HG02973 (cell line): ENCODE measurements at regions not wholly inside any gene's neighbourhood (a gene's known extent, or its start where the extent isn't known, plus 50 kb on each side); places are given as distances from the start of the nearest gene placed in this dataset.

ENCODE experiments used
- ATAC-seq: cut with Tn5 transposase; IDR thresholded peaks from one replicate; pipeline ENCODE4 v1.9.1; 2021; ENCODE audit warnings: moderate library complexity; ENCODE audit not compliant: unreplicated experiment

DNA sequence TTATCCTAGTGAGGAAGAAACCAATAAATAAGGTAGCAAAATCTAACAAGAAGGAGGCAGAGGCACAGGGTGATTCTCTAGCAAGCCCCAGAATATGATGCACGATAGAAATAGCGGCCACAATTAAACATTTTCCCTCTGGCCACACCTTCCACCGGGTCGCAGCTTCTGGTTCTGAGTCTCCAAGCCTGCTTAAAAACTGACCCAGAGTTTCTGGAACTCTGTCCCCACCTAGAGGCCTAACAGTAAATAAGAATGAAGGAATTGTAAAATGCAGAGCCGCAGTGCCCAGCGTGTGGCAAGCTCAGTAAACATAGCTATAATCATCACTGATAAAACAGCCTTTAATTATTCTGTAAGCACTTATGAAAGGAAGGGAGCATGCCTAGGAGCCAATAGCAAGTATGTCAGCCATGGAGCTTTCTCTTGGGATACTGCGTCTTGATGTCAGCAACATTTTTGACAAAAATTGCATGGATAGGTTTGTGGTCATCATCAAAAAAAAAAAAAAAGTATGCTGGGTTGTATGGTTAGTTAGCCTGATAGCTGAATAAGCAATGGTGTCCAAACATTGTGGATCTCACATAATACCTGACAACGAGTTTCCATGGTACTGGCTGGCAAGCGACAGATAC is 465.5 kb downstream of the DNAH5 start:
- no peak for ATAC-seq

DNA sequence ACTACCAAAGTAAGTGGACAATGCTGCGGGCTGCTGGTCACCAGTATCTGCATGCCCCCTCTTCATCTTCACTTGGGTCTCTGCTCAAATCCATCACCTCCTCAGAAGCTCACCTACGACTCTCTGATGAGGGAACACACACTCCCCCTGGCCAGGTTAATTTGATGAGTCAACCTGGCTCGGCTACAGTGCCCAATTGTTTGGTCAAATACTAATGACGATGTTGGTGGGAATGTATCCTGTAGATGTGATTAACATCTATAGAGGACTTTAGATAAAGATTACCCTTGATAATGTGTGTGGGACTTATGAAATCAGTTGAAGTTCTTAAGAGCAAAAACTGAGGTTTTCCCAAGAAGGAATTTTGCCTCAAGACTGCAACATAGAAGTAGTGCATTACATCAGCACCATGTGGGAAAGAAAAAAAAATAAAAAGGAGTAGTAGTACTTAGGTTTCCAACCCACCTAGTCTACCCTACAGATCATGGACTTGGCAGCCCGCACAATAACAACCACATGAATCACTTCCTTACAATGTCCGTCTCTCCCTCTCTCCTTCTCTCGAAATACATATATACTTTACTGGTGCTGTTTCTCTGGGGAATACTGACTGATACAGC is 467.3 kb downstream of the DNAH5 start:
- no peak for ATAC-seq

DNA sequence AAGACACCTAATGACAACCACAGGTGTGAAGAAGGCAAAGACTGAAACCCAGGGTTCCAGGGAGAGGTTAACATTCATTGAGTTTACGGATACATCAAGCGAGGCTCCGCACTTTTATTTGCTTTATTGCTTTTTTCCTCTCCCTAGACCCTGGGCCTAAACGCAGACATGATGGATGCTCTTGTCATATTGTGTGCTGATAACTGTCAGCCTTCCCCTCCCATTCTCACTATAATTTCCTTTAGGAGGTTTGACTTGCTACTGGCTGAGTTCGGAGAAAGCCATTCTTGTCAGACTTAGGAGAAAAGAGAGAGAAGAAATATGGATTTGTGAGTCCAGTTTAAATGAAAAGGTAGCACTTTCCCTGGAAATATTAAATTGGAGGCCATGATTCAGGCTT is 471.6 kb downstream of the DNAH5 start:
- ATAC-seq, result no peak

DNA sequence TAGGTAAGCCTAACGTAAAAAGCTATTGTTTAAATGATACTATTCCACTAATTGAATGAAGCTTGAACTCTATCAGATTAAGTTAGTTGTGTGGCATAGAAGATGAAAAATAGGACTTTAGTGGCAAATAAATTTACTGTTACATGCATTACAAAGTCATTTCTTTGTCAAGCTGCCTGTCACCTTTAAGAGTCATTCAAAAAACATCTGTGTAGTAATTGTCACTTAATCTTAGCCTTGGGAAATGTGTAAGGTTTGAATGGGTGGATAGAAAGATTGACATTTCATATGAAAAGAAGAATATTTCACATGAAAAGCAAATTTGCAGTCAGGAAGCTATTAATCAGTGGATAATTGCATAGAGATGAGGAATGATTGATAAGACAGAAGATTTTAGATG is 473.5 kb downstream of the DNAH5 start:
- ATAC-seq, result no peak

DNA sequence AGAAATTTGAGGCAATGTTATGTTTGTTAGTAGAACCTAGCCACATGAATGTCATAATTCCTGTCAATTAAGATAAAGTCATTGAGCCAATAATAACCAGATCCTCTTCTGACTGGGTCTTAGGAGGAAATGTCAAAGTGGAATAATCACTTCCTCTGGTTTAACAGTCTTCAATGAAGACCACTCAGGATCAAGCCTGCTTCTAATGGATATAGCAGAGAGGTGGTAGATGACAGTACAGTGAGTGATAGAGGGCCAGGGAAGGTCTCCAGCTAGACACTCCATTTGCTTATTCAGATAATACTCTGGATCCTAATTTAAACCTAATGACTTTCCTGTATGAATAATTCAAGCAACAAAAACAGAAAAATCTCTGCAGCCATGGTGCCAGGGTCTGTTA is 474.2 kb downstream of the DNAH5 start:
- no peak for ATAC-seq

DNA sequence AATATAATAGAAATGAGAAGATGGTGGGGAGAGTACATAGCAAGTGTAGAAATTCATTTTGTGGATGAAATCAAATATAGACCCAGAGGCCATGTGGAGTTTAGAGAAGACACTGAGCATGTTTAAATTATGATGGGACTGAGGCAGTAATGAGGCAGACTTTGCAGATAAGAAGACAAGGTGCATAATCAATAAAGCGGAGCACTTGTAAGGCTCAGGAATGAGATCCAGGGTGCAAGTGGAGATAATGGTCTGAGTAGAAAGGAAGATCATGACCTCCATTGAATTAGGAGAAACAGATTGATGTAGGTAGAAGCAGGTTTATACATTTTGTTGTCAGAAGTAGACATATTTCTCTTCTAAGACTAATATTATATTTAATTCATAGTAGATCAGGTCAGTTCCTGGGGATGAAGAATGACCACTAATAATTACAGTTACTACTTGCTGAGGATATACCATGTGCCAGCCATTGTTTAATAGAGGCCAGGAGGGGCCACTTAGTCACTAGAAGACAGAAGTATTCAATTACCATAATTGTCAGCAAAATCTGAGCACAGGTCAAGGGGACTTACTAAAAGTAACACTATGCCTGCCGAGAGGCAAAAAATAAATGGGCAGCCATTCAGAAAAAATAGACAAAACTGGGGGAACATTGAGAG is 479.8 kb downstream of the DNAH5 start:
- ATAC-seq, result no peak

DNA sequence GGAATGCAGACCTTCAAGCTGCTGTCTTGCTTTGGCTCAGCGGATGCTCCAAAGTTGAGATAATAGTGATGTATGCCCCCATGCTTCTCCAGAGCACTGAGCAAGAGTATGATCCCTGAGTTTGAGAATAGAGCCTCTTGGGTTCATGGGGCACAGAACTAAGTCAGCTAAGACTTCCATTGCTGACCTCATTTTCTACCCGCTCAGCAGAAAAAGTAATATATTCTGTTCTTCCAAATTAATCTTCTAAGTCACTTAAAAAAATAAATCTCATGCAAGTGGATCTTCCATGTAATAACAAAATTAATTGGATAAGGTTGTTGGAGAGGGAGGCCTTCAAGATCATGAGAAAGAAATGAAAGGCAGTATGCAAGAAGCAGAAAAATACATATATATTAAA is 483.9 kb downstream of the DNAH5 start:
- ATAC-seq, result no peak

DNA sequence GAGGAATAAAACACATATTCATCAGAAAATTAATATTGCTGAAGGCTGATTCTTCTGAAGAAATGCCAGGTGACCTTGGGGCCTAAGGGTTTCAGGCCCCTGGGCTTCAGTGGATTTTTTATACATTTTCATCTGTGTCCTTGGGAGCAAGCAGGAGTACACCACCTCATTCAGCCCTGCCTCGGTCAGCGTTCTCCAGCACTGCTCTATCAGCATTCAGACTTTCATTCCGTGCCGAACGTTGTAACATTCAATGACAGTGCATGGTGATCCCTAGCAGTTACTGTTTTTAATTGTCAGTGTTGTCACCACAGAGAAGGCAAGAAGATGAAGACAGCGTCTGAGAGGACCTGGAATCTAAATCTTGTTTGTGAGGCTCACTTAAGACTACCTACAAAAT is 490.4 kb downstream of the DNAH5 start:
- ATAC-seq, result no peak

DNA sequence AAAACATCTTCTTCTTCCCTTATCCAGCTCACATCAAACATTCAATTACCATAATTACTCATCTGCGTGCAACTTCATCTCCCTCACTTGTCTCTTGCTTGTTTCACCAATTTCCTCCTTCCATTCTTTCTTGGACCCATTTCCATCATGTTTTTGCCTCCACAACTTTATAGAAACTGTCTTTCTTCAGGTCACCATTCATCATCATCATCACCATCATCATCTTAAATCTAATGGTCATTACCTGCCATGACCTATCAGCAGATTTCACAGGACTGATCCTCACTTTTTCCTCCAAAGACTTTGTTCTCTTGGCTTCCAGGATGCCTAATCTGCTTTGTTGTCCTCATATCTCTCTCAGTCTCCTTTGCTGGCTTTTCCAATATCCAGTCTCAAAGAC is 495.6 kb downstream of the DNAH5 start:
- ATAC-seq, result no peak

DNA sequence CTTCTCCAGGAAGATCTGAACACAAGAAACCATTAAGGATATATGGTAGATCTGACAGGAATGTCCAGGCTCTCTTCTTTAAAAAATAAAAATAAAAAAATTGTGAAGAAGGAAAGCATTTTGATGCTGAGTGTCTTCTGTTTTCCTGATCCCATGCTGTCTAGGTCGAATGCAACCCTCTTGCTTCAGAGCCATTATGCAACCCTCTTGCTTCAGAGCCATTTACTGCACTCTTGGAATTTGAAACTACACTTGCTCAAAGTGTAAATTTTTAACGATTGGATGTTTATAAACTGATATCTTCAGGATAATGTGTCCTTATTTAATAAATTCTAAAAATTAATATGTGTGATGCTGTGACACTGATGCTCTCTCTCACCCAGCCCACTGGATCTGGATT is 505.1 kb downstream of the DNAH5 start:
- ATAC-seq, result no peak

DNA sequence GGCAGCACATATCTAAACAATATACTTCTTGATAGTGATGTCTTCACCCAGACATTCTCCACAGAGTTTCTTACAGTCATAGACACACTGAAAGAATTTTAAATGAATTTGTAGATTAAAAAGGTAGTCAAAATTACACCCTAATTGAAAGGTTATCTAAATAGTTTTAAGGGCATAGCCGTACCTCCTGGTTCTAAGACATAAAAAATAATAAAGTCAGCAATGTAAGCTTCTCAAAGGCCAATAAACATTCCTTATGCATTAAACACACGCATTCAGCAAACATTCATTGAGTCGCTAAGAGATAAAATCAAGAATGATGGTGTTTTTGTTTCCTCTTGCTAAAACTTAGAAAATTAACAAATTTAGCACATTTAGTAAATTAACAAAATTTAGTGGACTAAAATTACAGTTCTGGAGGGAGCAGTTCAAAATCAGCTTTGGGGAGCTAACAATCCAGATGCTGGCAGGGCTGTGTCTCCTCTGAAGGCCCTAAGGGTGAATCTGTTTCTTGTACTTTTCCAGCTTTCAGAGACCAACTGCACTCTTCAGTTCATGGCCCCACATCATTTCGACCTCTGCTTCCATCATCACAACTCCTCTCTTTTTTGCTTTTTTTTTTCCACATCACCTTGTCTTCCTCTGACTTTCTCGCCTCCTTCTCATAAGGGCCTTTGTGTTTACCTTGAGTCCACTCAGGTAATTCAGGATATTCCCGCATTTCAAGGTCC is 516.5 kb downstream of the DNAH5 start:
- ATAC-seq, result no peak

DNA sequence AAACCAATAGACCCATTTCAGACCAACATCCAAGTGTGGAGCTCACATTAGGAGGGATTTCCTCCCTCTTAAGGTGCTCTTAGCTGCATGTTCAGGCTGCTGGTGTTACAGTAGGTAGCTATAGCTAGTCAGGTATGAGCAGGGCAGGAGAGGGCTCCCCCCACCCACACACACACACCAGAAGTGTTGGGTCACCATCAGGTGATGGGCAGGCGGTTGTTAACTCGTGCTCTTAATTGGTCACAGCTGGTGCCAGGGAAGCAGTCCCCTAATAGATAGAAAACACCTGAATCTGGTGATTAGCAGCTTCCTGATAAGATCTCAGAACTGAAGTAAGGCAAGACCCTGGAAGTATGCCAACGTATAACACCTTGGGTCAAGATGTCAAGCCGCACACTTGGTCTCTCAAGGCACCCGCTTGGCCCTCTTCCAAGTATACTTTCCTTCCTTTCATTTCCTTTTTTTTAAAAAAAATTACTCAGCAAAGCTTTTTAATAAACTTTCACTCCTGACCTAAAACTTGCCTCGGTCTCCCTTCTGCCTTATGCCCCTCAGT is 532.4 kb downstream of the DNAH5 start:
- no peak for ATAC-seq

DNA sequence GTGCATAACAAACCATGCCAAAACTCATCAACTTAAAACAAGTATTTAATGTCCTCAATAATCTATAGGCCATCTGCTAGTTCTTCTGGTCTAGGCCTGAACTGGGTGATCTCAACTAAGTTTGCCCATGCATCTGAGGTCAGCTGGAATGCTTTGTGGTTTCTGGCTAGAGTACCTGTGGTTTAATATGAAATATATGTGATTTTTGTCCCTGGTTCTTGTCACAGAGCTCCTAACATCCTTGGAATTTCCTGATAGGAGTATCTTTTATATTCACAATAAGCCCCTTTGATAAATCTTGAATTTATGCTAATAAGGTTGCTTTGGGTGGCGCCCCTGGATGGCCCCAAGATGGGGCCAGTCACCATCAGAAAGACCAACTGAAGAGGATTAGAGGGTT is 535.9 kb downstream of the DNAH5 start:
- no peak for ATAC-seq

DNA sequence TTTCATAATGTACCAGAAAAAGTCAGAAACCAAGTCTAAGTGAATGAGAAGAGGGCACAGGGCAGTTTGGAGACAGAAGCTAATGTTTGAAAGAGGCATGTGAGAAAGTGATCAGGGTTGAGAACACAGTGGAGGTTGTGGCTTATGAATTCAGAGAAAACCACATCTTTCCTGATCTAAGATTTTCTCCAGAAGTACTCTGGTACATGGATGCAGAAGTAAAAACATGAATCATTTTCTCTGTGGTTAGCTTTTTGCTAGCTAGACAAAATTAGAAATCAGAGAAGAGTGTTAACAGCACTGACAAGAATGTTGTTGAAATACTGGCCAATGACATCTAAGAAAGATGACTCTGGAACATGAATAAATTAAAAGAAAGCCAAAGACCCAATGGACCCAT is 541.1 kb downstream of the DNAH5 start:
- no peak for ATAC-seq

DNA sequence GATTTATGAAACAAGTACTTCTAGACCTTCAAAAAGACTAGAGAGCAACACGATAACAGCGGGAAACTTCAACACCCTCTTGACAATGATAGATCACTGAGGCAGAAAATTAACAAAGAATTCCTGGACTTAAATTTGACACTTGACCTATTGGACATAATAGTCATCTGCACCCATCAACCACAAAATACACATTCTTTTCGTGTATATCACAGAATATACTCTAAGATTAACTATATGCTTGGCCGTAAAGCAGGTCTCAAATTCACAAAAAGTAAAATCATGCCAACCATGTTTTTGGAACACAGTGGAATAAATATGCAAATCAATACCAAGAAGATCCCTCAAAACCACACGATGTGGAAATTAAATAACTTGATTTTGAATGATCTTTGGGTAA is 559.4 kb downstream of the DNAH5 start:
- ATAC-seq, result no peak

DNA sequence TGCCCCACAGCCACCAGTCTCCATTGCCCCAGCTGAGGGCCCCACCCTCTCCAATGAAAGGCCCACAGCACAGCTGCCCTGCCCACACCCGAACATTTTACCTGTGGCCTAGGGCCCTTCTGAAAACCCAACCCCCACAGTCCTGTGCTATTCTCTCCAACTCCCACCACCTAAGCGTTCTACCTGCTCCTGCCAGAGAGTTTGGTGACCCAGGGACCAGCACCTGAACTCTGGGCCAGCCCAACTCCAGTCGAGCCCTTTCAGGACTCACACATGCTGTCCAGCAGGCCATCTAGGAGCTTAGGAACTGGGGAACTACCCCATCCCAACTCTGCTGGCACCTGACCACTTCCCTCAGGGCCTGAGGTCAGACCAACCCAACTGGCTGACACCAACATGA is 562.3 kb downstream of the DNAH5 start:
- no peak for ATAC-seq

DNA sequence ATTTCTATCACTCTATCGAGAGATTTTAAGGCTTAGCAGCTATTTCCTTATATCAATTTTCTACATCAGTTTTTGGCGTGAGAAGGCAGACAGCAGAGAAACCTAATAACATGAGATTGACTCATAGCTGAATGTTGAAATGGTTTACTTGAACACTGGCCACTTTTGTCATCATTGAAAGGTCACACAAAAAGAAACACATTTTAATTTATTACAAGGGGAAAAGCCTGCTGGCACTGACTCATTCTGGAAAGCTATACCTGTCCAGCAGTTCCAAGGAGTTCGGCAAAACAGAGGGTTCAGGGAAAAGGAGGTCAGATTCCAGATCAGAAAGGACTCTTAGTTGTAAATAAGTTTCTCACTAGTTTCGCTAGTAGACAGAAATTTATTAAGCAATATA is 566.4 kb downstream of the DNAH5 start:
- no peak for ATAC-seq

DNA sequence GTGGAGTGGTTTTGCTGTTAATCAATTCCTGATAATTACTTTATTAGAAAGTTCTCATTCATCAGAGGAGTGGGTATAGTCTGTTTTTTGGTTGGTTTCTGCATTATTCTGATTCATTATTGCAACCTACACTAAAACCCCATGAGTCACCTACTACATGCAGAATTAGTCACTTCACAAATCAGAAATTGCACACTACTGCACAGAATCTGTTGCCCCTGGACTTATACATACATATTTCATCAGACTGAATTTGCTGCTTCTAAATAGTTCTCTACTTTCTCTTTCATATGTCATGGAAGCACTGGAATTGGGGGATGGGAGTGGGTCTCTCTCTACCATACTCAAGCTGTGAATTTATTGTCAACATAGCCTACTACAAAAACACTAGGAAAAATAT is 585.1 kb downstream of the DNAH5 start:
- ATAC-seq, result no peak

DNA sequence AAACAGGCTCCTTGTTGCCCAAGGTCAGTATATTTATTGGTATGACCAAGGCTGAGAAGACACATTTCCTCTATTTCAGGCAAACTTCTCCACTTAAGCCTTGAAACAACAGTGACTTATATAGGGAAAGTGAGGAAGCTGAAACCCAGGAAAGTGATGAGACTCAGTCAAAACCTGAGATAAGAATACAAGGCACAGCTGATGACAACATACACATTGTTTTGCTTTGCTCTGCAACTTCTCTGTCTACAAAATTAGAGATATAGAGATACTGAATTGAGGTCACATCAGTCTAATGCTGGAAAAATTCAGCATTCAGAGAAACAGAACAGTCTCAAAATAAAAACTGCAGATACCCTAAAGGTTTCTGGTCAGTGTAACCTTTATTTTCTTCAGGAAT is 586.1 kb downstream of the DNAH5 start:
- no peak for ATAC-seq

DNA sequence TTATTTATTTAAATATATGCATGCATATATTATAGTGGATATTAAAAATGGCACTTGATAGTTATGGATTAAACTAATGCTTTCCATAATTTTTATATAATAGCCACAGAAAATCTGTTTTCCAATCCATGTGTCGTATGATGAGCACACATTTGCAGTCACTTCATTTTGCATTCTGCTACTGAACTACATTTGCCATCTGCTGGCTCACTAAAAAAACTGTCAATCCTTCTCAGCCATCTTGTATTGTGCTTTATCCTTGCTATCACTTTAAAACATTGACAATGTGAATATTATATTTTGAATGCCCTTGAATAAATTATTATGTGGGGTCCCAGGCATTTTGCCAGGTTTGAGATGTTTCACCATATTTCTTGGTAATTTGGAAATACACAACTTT is 586.6 kb downstream of the DNAH5 start:
- ATAC-seq, result no peak

DNA sequence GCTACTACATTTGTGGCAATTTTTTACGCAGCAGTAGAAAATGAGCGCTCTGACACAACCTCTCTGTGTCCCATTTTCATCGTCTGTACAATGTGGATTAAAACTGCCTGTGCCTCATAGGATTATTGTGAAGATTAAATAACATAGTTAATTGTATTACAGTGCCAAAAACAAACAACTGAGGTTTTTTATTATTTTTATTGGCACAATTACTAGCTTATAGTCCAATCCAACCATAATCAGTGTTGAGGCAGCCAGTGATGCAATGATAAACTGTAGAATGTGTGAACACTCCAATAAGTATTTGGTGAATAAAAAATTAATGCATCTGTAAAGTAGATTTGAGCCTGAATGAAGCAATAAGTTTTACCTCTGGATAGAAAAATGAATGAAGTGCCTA is 588.3 kb downstream of the DNAH5 start:
- no peak for ATAC-seq

DNA sequence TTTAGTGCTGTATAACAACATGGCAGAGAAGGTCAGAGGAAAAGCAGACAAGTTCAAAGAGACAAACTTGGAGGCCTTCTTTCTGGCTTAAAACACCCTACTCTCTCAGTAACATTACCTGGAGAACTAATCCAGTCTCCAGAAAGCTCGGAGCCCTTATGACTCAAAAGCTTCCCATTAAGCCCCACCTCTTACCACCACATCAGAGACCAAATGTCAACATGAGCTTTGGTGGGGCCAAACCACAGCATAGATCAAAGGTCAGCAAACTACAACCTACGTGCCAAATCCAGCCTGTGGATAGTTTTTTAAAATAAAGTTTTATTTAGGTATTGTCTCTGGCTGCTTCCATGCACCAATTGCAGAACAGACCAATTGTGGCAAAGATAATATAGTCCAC is 589.9 kb downstream of the DNAH5 start:
- no peak for ATAC-seq
